GM23338 (cell line): ENCODE measurements at regions not wholly inside any gene's neighbourhood (a gene's known extent, or its start where the extent isn't known, plus 50 kb on each side); places are given as distances from the start of the nearest gene placed in this dataset.

Experiments used
- POLR2AphosphoS5 ChIP-seq: IDR thresholded peaks from 2 replicates; pipeline ENCODE4 v1.6.1; 2016; ENCODE audit warnings: antibody characterized with exemption, low read depth
- TF ChIP-seq, protein P1 (sequence below), 2 experiments: fragments of 200-600 bp in 1 of 2; sonication (generic) in 1 of 2; conservative IDR thresholded peaks; 2 replicates each; pipeline versions ENCODE4 v1.5.1 to v1.6.1; 2016 to 2017; ENCODE audit warnings: antibody characterized with exemption in 2 of 2, low read depth in 2 of 2, mild to moderate bottlenecking in 2 of 2, moderate library complexity in 1 of 2

DNA sequence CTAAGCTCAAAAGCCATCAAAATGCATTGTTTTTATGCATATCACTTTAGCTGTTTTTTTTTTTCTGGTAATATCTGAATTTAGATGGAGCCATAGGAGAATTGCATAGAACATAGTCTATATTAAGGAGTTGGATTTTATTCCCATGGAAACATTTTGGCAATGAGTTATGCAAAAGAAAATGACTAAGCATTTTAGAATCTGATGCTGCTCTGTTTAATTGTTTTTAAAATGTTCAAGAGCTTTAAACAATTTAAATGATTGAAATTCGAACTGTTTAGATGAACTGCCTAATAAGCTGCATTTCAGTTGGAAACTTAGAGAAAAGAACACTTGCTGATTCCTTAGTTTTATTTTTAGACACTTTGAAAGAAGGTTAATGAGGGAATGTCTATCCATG, 1531.5 kb upstream of the B3GALT2 start:
- no peak for TF ChIP-seq POLR2AphosphoS5
- TF ChIP-seq, protein P1, sequence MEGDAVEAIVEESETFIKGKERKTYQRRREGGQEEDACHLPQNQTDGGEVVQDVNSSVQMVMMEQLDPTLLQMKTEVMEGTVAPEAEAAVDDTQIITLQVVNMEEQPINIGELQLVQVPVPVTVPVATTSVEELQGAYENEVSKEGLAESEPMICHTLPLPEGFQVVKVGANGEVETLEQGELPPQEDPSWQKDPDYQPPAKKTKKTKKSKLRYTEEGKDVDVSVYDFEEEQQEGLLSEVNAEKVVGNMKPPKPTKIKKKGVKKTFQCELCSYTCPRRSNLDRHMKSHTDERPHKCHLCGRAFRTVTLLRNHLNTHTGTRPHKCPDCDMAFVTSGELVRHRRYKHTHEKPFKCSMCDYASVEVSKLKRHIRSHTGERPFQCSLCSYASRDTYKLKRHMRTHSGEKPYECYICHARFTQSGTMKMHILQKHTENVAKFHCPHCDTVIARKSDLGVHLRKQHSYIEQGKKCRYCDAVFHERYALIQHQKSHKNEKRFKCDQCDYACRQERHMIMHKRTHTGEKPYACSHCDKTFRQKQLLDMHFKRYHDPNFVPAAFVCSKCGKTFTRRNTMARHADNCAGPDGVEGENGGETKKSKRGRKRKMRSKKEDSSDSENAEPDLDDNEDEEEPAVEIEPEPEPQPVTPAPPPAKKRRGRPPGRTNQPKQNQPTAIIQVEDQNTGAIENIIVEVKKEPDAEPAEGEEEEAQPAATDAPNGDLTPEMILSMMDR (conservative IDR thresholded peaks at IDR 0.05; ENCODE audit: low read depth in 2 of 2) = no peak
